NT2/D1 (cell line): ENCODE measurements at regions not wholly inside any gene's neighbourhood (a gene's known extent, or its start where the extent isn't known, plus 50 kb on each side); places are given as distances from the start of the nearest gene placed in this dataset.

Experiments used
- YY1 ChIP-seq: IDR thresholded peaks from 2 replicates; pipeline ENCODE4 v1.6.1; 2011; ENCODE audit not compliant: insufficient read length, insufficient read depth
- ZNF274 ChIP-seq: IDR thresholded peaks from 2 replicates; pipeline ENCODE4 v1.6.1; 2011; ENCODE audit warnings: mild to moderate bottlenecking, low read depth, low read length

DNA sequence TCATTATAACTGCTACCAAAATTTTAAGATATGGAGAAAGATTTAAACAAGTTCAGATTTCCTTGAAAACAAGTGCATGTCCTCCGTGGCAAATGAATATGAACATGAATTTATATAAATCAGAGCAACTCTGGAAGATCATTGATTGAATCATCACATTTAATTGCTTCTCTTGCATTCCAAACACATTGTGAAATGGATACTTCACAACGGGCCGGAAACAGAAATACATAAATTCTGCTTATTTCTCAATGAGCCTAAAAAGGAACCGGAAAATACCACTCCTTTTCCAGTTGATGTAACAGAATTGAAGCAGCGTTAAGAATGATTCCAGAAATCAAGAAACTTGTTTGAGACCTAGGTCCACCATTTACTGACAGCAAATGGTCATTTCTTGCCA lies 134.6 kb upstream of the BTN3A2 start:
- TF ChIP-seq ZNF274 (no peak), YY1 (no peak)
